HepG2 (cell line): ENCODE measurements at regions not wholly inside any gene's neighbourhood (a gene's known extent, or its start where the extent isn't known, plus 50 kb on each side); places are given as distances from the start of the nearest gene placed in this dataset.
"Not testable (repeated sequence)": the region's sequence is repeated elsewhere in the genome, so short reads cannot be mapped to it uniquely, and the experiment has no call there.

ENCODE experiments used
- ATAC-seq: fragments of 200-7000 bp; cut with Tn5 transposase; 3 replicates; pipeline ENCODE4 v1.9.1; 2020; ENCODE audit warnings: mild to moderate bottlenecking, moderate library complexity
- BruUV-seq: library from RNA; stranded (reverse); fragments of 400-500 nt; replicated peaks from 2 replicates; lab custom pipeline; 2021; lab: Mats Ljungman, UMichigan
- CTCF ChIA-PET: fragments of 300-600 bp; formaldehyde crosslinking; extraction: SDS; loops from one replicate; lab custom pipeline; 2021; ENCODE audit warnings: low total read pairs, inconsistent platforms, low intra/inter-chr PET ratio; lab: Yijun Ruan, JAX
- POLR2A ChIA-PET: fragments of 350-600 bp; sonication (Branson Sonifier 250); formaldehyde crosslinking; loops from one replicate; lab custom pipeline; 2020; ENCODE audit warnings: antibody characterized with exemption, inconsistent platforms; lab: Yijun Ruan, JAX
- DNase-seq: peaks from one replicate; pipeline ENCODE4 v3.0.0-alpha.2; 2015; ENCODE audit warnings: low spot score
- FAIRE-seq: peaks from 3 replicates; lab custom pipeline; 2011; peaks lifted over from hg19 to GRCh38; lab: Jason Lieb, UNC
- H2AFZ ChIP-seq: one replicate; pipeline ENCODE4 v1.6.1; 2011; ENCODE audit warnings: low read length, inconsistent platforms
- H3K27ac ChIP-seq: fragments of 300-600 bp; 3 replicates; pipeline ENCODE4 v1.8.0; 2011; ENCODE audit warnings: mixed run types, mild to moderate bottlenecking, mixed read lengths, low read length, inconsistent platforms; ENCODE audit not compliant: insufficient read depth; ENCODE audit errors: extremely low read length
- H3K27me3 ChIP-seq, 2 experiments: fragments of 200-600 bp in 1 of 2; 2 replicates in 1 of 2; 3 replicates in 1 of 2; pipeline versions ENCODE4 v1.6.0 to v1.8.0; 2011; ENCODE audit warnings: low read length in 2 of 2, mild to moderate bottlenecking in 2 of 2, moderate library complexity in 2 of 2, inconsistent platforms in 1 of 2; ENCODE audit not compliant: insufficient read depth in 2 of 2, control insufficient read depth in 1 of 2
- H3K36me3 ChIP-seq, 2 experiments: fragments of 200-600 bp in 1 of 2; replicated peaks in 1 of 2; 2 replicates in 1 of 2; 3 replicates in 1 of 2; pipeline versions ENCODE4 v1.5.1 to v1.8.0; 2011; ENCODE audit warnings: low read length in 2 of 2, inconsistent platforms in 1 of 2; ENCODE audit not compliant: insufficient read depth in 2 of 2, control insufficient read depth in 1 of 2
- H3K4me1 ChIP-seq: 2 replicates; pipeline ENCODE4 v1.5.1; 2012; ENCODE audit warnings: low read length, inconsistent platforms; ENCODE audit not compliant: insufficient read depth
- H3K4me2 ChIP-seq: 2 replicates; pipeline ENCODE4 v1.6.0; 2011; ENCODE audit warnings: low read depth, low read length, inconsistent platforms
- H3K4me3 ChIP-seq, 3 experiments: fragments of 200-600 bp in 1 of 3; sonication (generic), shearing (Covaris generic) in 1 of 3; replicated peaks in 1 of 3; 2 replicates each; pipeline ENCODE4 v1.5.1; 2011 to 2016; ENCODE audit warnings: low read length in 3 of 3, inconsistent platforms in 2 of 3, low read depth in 2 of 3, mild to moderate bottlenecking in 2 of 3, control low read depth in 1 of 3, mixed read lengths in 1 of 3; ENCODE audit not compliant: insufficient read depth in 1 of 3
- H3K79me2 ChIP-seq: one replicate; pipeline ENCODE4 v1.6.1; 2011; ENCODE audit warnings: low read length, inconsistent platforms; ENCODE audit not compliant: insufficient read depth
- H3K9ac ChIP-seq: 2 replicates; pipeline ENCODE4 v1.6.0; 2011; ENCODE audit warnings: mild to moderate bottlenecking, low read depth, low read length, inconsistent platforms; ENCODE audit not compliant: insufficient read depth
- H3K9me3 ChIP-seq: 2 replicates; pipeline ENCODE4 v1.5.1; 2012; ENCODE audit warnings: mild to moderate bottlenecking, low read length
- H4K20me1 ChIP-seq: 2 replicates; pipeline ENCODE4 v1.6.0; 2011; ENCODE audit warnings: inconsistent platforms, mild to moderate bottlenecking, low read length, moderate library complexity; ENCODE audit not compliant: insufficient read depth
- CCDC6 ChIP-seq: sonication (generic); formaldehyde crosslinking; IDR thresholded peaks from 2 replicates; pipeline ENCODE4 v1.8.1; 2022; ENCODE audit warnings: mild to moderate bottlenecking, missing genetic modification reagents, moderate library complexity
- GLMP ChIP-seq: sonication (generic); formaldehyde crosslinking; IDR thresholded peaks from 2 replicates; pipeline ENCODE4 v1.9.0; 2021; ENCODE audit warnings: missing genetic modification reagents, mild to moderate bottlenecking, borderline replicate concordance
- HDAC1 ChIP-seq: sonication (generic); formaldehyde crosslinking; IDR thresholded peaks from 2 replicates; pipeline ENCODE4 v1.5.1; 2020; ENCODE audit warnings: mild to moderate bottlenecking, missing genetic modification reagents
- PAF1 ChIP-seq: IDR thresholded peaks from 2 replicates; pipeline ENCODE4 v1.6.1; 2016; ENCODE audit warnings: missing genetic modification reagents, missing compliant biosample characterization
- TSC22D2 ChIP-seq: sonication (generic); formaldehyde crosslinking; IDR thresholded peaks from 2 replicates; pipeline ENCODE4 v1.5.1; 2020; ENCODE audit warnings: missing genetic modification reagents, mild to moderate bottlenecking, borderline replicate concordance
- XBP1 ChIP-seq: sonication (generic); formaldehyde crosslinking; IDR thresholded peaks from 2 replicates; pipeline ENCODE4 v1.5.0; 2020; ENCODE audit warnings: missing genetic modification reagents
- ZFP1 ChIP-seq: IDR thresholded peaks from 2 replicates; pipeline ENCODE4 v1.6.1; 2016
- ZNF18 ChIP-seq: sonication (generic); formaldehyde crosslinking; IDR thresholded peaks from 2 replicates; pipeline ENCODE4 v1.8.0; 2022; ENCODE audit warnings: mild to moderate bottlenecking, missing genetic modification reagents; ENCODE audit not compliant: insufficient replicate concordance
- ZNF746 ChIP-seq: sonication (generic); formaldehyde crosslinking; IDR thresholded peaks from 2 replicates; pipeline ENCODE4 v1.8.0; 2022; ENCODE audit warnings: mild to moderate bottlenecking, missing genetic modification reagents
- ZNF790 ChIP-seq: sonication (generic); formaldehyde crosslinking; IDR thresholded peaks from 2 replicates; pipeline ENCODE4 v1.8.0; 2022; ENCODE audit warnings: missing genetic modification reagents, mild to moderate bottlenecking, borderline replicate concordance
- WGBS: methylation state at CpG from one replicate; pipeline ENCODE4 v1.1.6; 2017; ENCODE audit warnings: low lambda C conversion rate; 5-methylcytosine and 5-hydroxymethylcytosine counted together
- in situ Hi-C: cut with HindIII; loops from 2 replicates; pipeline ENCODE4 v1.10.0; 2017; ENCODE audit warnings: low pct_unique_long_range_greater_than_20kb; ENCODE audit not compliant: extremely low pct_ligation_motif_present
- intact Hi-C: fragments of 100-400 bp; cut with micrococcal nuclease; formaldehyde crosslinking; loops from one replicate; pipeline ENCODE4 v1.10.0; 2022; ENCODE audit not compliant: unreplicated experiment
- TF ChIP-seq, protein P1 (sequence below): sonication (generic); formaldehyde crosslinking; IDR thresholded peaks from 2 replicates; pipeline ENCODE4 v1.9.0; 2021; ENCODE audit warnings: missing genetic modification reagents, borderline replicate concordance

DNA sequence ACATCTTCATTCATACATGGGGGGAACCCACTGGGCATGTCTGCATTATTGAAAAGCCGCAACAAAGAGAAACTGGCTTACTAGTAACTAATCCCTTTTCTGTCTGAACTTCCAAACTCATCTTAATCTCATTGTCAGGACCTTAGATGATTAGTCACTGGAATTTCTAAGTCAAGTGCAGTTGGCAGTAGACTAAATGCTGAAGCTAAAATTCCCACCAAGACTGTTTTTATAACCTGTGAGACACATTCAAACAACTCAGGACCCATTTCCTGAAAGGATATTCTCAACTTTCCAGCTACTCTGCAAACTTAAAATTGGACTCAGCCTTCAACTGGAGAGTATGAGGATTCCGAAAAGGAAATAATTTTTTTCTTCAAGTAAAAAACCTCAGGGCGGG, 94.8 kb upstream of the SCAF8 start:
- CTCF ChIA-PET, result no interaction called here

GRCh38 chr6:154639196-154639595, 94.0 kb upstream of the SCAF8 start:
- H3K9me3 ChIP-seq, FAIRE-seq, H3K36me3 ChIP-seq, H3K4me3 ChIP-seq, H3K27ac ChIP-seq, H4K20me1 ChIP-seq, BruUV-seq, ATAC-seq, in situ Hi-C loops, CTCF ChIA-PET, H3K79me2 ChIP-seq, H2AFZ ChIP-seq, H3K9ac ChIP-seq, POLR2A ChIA-PET, H3K4me1 ChIP-seq, H3K27me3 ChIP-seq, H3K4me2 ChIP-seq, intact Hi-C loops, DNase-seq: not testable (repeated sequence)
- WGBS, result 38% methylated on average over 6 of the region's 7 CpGs

More for the DNA sequence above, 94.8 kb upstream of the SCAF8 start:
- Histone ChIP-seq H3K27ac (no peak overlapping the region), H3K9ac (no peak overlapping the region), H4K20me1 (no peaks in the 10 kb centered on the region), H3K27me3 (no peaks in the 10 kb centered on the region; a peak in 1 of 5 replicates), H3K36me3 (no peaks in the 10 kb centered on the region), H3K9me3 (no peaks in the 10 kb centered on the region), H3K4me3 (no peak overlapping the region), H3K4me2 (no peak overlapping the region), H3K4me1 (no peaks in the 10 kb centered on the region), H3K79me2 (no peaks in the 10 kb centered on the region), H2AFZ (no peak overlapping the region)
- in situ Hi-C loops, result no loop called here
- TF ChIP-seq HDAC1 (CRISPR knock-in tag) (no peak), XBP1 (CRISPR knock-in tag) (no peak), CCDC6 (CRISPR knock-in tag) (no peak), ZNF746 (no peak), GLMP (CRISPR knock-in tag) (no peak), ZNF18 (CRISPR knock-in tag) (no peak), ZFP1 (CRISPR knock-in tag) (no peak), PAF1 (CRISPR knock-in tag) (no peak), ZNF790 (CRISPR knock-in tag) (no peak), TSC22D2 (CRISPR knock-in tag) (no peak)
- TF ChIP-seq, protein P1, sequence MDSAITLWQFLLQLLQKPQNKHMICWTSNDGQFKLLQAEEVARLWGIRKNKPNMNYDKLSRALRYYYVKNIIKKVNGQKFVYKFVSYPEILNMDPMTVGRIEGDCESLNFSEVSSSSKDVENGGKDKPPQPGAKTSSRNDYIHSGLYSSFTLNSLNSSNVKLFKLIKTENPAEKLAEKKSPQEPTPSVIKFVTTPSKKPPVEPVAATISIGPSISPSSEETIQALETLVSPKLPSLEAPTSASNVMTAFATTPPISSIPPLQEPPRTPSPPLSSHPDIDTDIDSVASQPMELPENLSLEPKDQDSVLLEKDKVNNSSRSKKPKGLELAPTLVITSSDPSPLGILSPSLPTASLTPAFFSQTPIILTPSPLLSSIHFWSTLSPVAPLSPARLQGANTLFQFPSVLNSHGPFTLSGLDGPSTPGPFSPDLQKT, result no peak
- no TSS peak for BruUV-seq
- POLR2A ChIA-PET, result no interaction called here
- FAIRE-seq, result no peak
- intact Hi-C loops, result no loop called here
- WGBS, result 57% methylated on average over 3 of the region's 3 CpGs
- no peak for DNase-seq
- ATAC-seq, result no peak
